Vagina (tissue), 2 donors: ENCODE measurements at regions not wholly inside any gene's neighbourhood (a gene's known extent, or its start where the extent isn't known, plus 50 kb on each side); places are given as distances from the start of the nearest gene placed in this dataset.

Experiments used
- POLR2A ChIP-seq, 2 donors: fragments of 450-650 bp; IDR thresholded peaks; one replicate each; pipeline ENCODE4 v1.6.1; 2017; ENCODE audit warnings: antibody characterized with exemption in 2 of 2, mild to moderate bottlenecking in 2 of 2, moderate library complexity in 2 of 2
- POLR2AphosphoS5 ChIP-seq, 2 donors: sonication (generic); formaldehyde crosslinking; IDR thresholded peaks; one replicate each; pipeline ENCODE4 v1.9.0; 2017; ENCODE audit warnings: antibody characterized with exemption in 2 of 2, mild to moderate bottlenecking in 2 of 2, low read depth in 1 of 2; ENCODE audit not compliant: insufficient read depth in 1 of 2
- TF ChIP-seq, protein P1 (sequence below), 3 experiments: fragments of 450-650 bp in 2 of 3; fragments of 200-600 bp in 1 of 3; sonication (generic) in 1 of 3; IDR thresholded peaks; one replicate each; pipeline ENCODE4 v1.5.1; 2017 to 2019; ENCODE audit warnings: antibody characterized with exemption in 3 of 3, mild to moderate bottlenecking in 2 of 3, moderate library complexity in 2 of 3

DNA sequence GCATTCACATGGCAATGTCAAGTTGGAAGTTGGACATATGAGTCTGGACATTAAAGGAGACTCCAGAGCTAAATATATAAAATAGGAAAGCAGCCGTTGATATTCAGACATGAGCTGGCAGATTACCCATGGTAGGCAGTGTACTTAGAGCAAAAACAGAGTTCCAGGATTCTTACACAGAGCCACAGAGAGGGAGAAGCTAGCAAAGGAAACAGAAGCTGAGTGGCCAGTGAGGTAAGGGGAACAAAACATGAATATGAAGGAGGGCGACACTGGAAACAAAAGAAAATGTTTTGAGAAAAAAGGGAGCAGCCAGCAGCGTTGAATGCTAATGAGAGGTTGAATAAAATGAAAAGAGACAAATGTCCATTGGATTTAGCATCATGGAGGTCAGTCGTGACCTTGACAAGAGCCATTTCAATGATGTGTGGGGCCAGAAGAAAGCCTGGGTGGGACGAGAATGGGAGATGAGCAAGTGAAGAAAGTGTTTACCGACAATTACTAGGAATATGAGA is 198.4 kb downstream of the POU4F1 start:
- TF ChIP-seq POLR2AphosphoS5 (IDR thresholded peaks at IDR 0.05; ENCODE audit: insufficient read depth in 1 of 2, low read depth in 1 of 2): no peak
- TF ChIP-seq, protein P1, sequence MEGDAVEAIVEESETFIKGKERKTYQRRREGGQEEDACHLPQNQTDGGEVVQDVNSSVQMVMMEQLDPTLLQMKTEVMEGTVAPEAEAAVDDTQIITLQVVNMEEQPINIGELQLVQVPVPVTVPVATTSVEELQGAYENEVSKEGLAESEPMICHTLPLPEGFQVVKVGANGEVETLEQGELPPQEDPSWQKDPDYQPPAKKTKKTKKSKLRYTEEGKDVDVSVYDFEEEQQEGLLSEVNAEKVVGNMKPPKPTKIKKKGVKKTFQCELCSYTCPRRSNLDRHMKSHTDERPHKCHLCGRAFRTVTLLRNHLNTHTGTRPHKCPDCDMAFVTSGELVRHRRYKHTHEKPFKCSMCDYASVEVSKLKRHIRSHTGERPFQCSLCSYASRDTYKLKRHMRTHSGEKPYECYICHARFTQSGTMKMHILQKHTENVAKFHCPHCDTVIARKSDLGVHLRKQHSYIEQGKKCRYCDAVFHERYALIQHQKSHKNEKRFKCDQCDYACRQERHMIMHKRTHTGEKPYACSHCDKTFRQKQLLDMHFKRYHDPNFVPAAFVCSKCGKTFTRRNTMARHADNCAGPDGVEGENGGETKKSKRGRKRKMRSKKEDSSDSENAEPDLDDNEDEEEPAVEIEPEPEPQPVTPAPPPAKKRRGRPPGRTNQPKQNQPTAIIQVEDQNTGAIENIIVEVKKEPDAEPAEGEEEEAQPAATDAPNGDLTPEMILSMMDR (IDR thresholded peaks at IDR 0.05): no peak
- TF ChIP-seq POLR2A (IDR thresholded peaks at IDR 0.05): no peak
